IPS DF 4.7 (cell line): ENCODE measurements at regions not wholly inside any gene's neighbourhood (a gene's known extent, or its start where the extent isn't known, plus 50 kb on each side); places are given as distances from the start of the nearest gene placed in this dataset.
A peak's percentile ranks its signal among the peaks of the same experiment; 100 is the strongest.

Source experiments
- DNase-seq: peaks from one replicate; pipeline ENCODE4 v3.0.0-alpha.2; 2013; ENCODE audit warnings: low spot score; ENCODE audit errors: extremely low read depth

GRCh38 chr6:14365393-14365792, 247.8 kb downstream of the CD83 start:
- no peak for DNase-seq

DNA sequence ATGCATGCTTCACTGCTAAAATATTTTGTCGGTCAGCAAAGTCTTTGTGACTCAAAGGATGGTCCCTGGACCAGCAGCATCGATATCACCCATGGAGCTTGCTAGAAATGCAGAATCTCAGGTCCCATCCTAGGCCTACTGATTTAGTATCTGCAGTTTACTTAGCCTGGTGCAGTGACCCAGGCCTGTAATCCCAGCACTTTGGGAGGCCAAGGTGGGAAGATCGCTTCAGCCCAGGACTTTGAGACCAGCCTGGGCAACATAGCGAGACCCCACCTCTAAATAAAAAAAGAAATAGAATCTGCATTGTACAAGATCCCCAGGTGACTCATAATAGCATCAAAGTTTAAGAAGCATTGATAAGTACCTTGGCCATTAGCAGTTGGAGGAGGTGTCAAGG, 248.7 kb downstream of the CD83 start:
- DNase-seq: no peak

DNA sequence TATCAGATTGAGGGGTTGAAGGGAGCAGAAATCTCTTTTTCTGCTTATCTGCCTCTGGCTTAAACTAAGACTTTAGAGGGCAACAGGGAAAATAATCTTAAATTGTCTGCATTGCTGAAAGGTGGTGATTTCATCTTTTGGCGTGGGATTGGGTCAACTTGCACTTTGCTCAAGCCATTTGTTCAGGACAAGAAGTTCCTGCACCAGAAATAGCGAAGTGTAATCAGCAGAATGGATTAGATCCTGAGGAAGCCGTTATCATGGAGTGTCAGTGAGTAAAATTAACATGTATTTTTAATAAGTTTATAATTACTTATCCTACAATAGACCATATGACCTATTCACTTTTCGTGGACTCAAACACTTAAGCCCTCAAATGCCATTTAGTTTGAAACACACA, 249.3 kb downstream of the CD83 start:
- DNase-seq: no peak

DNA sequence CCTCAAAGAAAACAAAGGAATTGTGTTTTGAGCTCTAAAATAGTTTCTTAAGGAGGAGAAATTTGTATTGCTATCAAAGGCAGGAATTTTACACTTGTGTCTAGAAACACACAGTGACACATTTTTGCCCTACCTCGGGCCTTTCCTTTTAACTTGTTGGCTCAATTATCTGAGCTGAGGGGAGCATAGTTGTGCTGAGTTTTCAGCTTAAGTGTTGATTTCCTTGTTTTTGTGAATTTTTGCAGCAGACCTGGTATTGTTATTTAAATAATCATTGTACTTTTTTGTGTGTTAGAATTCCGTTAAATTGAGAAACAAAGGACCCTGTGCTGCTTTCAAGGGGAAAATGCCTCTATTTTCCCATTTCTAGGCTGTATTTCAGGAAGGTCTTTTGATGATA, 249.7 kb downstream of the CD83 start:
- DNase-seq: no peak

- no peak for DNase-seq
These were observed 252.1 kb downstream of the CD83 start for GRCh38 chr6:14369717-14370116.

GRCh38 chr6:14371530-14371929, 254.0 kb downstream of the CD83 start:
- DNase-seq: no peak

DNA sequence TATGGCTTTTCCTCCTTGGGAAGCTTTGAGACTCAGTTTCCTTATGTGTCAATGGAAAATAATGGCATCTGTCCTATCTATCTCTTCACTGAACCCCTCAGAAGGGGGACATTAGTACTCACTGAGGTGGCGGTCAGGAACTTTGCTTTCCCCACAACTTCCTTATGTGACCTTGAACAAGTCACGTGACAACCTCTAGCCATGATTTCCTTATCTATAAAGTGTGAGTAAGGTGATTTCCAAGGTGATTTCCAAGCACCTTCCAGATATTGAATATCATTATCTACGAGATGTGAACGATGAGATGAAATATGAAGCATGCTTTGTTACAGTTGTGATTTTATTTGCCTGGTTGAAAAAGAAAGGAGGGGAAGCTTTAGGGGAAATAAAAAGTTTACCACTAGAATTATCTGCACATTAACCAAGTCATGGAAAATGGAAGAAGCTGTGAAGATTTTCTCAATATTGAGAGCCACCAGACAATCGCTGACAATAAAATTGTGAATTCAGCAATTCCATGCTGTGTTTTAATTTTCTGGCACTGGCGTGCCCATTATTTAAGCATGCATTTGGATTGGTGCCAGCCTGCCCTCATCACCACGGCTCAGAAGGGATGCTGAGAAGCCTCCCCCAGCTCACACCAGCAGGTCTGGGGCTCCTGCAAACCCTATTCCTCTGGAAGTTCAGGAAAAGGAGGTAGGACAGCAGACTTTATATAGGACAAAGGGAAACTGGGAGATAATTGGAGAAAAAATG, 255.3 kb downstream of the CD83 start:
- no peak for DNase-seq

DNA sequence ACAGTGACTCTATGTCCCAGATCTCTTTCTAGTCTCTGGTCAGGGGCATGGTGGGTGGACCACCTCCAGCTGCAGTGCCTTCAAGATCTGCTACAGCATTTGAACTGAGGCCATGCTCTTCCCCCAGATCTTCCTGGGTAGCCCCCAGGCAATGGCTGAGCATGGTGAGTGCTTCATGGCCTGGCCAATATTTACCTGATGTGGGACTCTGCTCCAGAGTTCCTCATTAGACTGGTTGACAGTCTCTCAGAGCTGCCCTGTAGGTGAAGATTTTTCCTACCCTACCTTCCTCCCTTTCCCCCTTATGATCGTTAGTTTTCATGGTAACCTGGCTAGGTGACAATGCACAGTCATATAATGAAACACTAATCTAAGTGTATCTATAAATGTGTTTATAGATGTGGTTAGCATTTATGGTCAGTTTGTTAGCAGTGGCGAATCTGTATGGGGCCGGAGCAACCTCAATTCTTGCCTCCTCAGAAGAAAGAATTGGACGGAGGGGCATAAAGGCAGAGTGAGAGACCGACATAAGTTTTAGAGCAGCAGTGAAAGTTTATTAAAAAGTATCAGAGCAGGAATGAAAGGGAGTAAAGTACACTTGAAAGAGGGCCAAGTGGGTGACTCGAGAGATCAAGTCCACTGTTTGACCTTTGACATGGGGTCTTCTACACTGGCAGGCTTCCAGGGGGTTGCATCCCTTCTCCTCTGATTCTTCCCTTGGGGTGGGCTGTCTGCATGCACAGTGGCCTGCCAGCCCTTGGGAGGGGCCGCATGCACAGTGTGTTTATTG, 256.3 kb downstream of the CD83 start:
- no peak for DNase-seq

DNA sequence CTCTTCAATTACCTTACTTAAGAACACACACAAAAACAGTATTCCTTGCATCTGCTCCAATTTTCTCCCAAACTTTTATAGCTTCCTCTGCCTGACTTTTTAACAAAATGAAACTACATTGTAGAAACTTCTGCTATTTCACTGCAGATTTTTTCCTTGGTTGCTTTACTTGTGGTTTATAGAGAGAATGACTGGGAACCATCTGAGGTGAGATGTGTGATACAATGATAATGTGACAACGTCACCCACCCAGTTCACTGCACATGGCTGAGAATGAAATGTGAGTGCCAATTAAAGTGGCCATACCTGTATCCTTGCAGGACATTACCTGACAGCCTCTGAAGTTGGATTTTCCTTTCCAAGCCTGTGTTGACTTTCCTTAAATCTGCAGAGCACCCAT, 258.4 kb downstream of the CD83 start:
- no peak for DNase-seq

GRCh38 chr6:14379568-14379967, 262.0 kb downstream of the CD83 start:
- DNase-seq: peak; percentile 80

- no peak for DNase-seq
These were observed 262.7 kb downstream of the CD83 start for GRCh38 chr6:14380086-14380820.

DNA sequence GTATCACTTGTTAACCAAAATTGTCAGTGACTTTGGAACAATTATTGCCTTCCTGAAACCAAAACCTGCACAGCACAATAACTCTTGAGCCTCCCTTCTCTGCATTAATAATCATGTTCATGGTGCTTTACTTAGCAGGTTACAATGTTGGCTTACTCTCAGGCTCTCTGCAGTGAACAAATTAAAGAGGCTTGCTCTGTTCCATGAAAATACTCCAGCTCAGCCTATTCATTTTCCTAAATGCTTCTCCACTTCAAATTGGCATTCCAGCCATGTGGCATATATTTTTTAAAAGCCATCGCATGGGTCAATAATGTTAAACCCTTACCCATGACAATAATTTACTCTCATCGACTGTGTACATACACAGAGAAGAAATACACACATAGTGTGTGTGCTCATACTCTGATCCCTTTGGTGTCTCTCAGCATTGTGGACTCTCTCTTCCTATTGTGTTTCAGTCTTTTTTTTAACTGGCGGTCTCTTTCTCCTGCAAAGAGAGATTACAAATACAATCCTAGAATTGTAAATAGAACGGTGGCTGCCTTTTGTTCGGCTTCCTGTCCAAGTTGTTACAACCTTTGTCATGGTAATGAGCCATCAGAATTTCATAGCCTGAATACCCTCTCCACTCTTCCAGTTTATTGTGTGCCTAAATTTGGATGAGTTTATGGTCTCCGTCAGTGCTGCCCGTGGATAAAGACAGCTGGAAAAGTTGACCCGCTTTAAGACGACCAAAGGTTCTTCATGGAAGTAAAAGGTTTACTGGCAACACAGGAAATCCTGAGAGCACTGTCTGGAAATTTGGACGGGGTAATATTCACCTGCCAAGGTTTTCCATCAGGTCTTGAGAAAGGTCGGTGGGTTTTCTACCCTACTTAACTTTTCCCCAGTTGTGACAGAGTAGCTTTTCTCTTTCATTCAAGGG, 263.6 kb downstream of the CD83 start:
- DNase-seq: peak; percentile 87

GRCh38 chr6:14381829-14382677, 264.5 kb downstream of the CD83 start:
- DNase-seq: no peak

DNA sequence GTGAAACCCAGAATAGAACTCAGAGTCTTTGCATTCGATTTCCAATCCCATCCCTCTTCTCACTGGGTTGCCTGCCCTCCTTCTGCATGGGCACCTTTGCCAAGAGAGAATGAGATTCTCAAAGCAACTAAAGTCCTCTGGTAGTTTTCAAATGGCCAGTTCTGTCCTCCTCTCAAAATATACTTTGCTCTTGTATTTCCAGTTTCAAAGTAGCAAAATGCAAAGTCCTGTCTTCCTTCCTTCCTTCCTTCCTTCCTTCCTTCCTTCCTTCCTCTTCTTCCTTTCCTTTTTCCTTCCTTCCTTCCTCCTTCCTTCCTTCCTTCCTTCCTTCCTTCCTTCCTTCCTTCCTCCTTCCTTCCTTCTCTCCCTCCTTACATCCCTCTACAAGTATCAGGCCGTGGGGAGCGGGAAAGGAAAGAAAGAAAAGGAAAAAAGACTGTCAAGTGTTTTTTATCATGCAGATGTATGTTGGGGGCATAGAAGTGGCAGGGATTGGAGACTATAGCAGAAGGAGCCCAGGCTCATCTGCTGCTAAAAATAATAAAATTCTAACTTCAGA, 265.2 kb downstream of the CD83 start:
- DNase-seq: no peak

DNA sequence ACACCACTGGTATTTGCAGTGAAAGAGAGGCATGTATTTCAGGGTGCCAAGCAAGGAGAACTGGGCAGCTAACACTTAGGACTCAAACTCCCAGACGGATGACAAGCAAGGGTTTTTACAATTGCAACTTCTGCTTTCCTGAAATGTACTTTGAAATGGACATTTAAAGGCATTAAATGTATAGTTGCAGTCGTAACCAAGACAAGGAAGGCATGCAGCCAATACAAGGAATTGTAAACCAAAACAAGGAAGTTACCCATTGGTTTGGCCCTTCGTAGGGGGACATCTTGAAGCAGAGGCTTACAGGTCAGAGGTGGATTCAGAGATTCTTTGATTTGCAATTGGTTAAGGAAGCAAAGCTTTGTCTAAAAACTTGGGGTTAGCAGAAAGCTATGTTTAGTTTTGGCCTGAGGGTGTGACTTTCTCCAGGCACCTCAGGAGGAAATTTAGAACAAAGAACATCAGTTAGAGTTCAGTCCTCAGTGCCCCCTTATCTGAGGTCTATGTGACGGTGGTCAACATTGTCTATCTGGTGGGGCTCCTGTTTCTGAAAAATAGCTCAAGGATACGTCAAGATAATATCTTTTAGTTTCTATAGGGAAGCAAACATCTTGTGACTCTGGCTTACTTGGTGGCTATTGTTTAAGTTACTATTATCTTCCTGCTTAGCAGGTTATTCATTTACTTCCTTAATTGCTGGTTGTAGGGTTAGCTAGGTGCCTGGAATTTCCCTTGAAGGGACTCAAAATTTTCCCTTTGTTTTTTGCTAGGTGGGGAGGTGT, 266.0 kb downstream of the CD83 start:
- DNase-seq: no peak

DNA sequence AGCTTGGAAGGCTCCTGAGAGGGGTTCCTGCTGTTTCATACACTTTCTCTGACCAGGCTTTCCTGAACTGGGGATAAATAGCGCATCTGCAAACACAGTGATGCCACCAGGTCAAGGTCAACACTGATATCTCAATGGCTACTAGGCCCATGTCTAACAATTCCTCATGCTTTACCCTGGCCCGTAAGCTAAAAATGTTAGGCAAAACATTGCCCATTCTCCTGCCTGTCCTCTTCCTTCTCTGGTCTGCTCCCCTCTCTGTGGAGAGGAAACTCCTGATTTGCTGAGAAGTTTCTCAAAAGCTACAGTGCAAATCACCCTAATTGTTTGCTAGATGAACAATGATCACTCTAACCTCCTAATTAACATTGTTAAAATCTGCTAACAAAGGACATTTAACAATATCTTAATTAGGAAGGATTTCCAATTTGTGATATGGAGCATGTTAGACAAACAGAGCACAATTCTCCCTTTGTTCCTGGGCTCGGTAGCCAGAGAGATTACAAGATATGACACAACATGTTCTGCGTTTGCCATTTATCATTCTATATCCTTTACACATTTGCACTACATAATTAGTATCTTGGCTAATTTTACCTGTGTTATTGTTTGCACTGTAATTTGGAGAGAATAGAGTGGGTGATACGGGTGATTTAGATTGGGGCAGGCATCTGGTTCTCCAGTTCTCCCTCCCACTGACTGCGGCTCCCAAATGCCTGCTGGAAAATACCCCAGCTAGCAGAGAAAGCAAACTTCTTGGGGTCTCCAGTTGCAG, 266.8 kb downstream of the CD83 start:
- DNase-seq: no peak

DNA sequence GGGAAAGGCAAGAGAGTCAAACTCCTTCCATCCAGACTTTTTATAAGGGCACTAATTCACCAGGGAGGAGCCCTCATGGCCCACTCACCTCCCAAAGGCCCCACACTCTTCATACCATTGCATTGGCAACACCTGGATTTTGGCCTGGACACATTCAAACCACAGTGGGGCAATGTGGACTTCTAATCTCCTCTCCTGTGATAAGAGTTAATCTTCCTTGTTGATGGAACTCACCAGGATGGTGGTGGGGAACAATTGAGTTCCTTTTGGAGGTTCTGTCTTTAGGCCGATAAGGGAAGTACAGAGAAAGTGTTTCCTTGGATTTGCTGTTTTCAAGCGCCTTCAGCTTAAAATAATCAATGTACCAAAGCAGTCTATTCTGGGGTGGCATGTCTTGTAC, 268.7 kb downstream of the CD83 start:
- no peak for DNase-seq

- no peak for DNase-seq
These were observed 269.1 kb downstream of the CD83 start for GRCh38 chr6:14386668-14387067.
